ENCODE measurements at regions not wholly inside any gene's neighbourhood (a gene's known extent, or its start where the extent isn't known, plus 50 kb on each side); places are given as distances from the start of the nearest gene placed in this dataset.
"Not testable (repeated sequence)": the region's sequence is repeated elsewhere in the genome, so short reads cannot be mapped to it uniquely, and the experiment has no call there.

- no peak for DNase-seq
- CTCF ChIA-PET, result no interaction called here
- Mint-ChIP-seq H3K9me3 (ENCODE audit: low read depth, unreplicated experiment) (peaks cover 4% of the 10 kb centered on the region), H3K27ac (ENCODE audit: unreplicated experiment) (no peak overlapping the region), H3K4me1 (ENCODE audit: low read depth, unreplicated experiment) (no peaks in the 10 kb centered on the region), H3K36me3 (ENCODE audit: insufficient read depth, unreplicated experiment) (no peaks in the 10 kb centered on the region), H3K27me3 (ENCODE audit: unreplicated experiment) (no peaks in the 10 kb centered on the region), H3K4me3 (ENCODE audit: low read depth, unreplicated experiment) (no peak overlapping the region)
- TF ChIP-seq CTCF (IDR thresholded peaks at IDR 0.05; ENCODE audit: unreplicated experiment), result no peak
- no TSS peak for BruUV-seq (replicated peaks)
- intact Hi-C loops (cut with micrococcal nuclease; ENCODE audit: unreplicated experiment), result no loop called here
Observed at GRCh38 chr1:82145656-82146055, 344.9 kb downstream of the ADGRL2 start.

GRCh38 chr1:82143108-82143833, 342.5 kb downstream of the ADGRL2 start:
- H3K36me3 Mint-ChIP-seq (ENCODE audit: insufficient read depth, unreplicated experiment), result no peaks in the 10 kb centered on the region
- H3K9me3 Mint-ChIP-seq (ENCODE audit: low read depth, unreplicated experiment), result peaks cover 4% of the 10 kb centered on the region
- DNase-seq, result no peak
- BruUV-seq (replicated peaks), result no TSS peak
- CTCF ChIA-PET, result no interaction called here
- intact Hi-C loops (cut with micrococcal nuclease; ENCODE audit: unreplicated experiment), result no loop called here
- no peak for TF ChIP-seq CTCF (IDR thresholded peaks at IDR 0.05; ENCODE audit: unreplicated experiment)
- no peaks in the 10 kb centered on the region for H3K27me3 Mint-ChIP-seq (ENCODE audit: unreplicated experiment)
- H3K4me3 Mint-ChIP-seq (ENCODE audit: low read depth, unreplicated experiment), result no peak overlapping the region
- no peaks in the 10 kb centered on the region for H3K4me1 Mint-ChIP-seq (ENCODE audit: low read depth, unreplicated experiment)
- H3K27ac Mint-ChIP-seq (ENCODE audit: unreplicated experiment), result no peak overlapping the region

- Mint-ChIP-seq H3K4me3 (ENCODE audit: low read depth, unreplicated experiment) (no peak overlapping the region), H3K27ac (ENCODE audit: unreplicated experiment) (no peak overlapping the region), H3K27me3 (ENCODE audit: unreplicated experiment) (no peaks in the 10 kb centered on the region), H3K36me3 (ENCODE audit: insufficient read depth, unreplicated experiment) (no peaks in the 10 kb centered on the region), H3K4me1 (ENCODE audit: low read depth, unreplicated experiment) (no peaks in the 10 kb centered on the region), H3K9me3 (ENCODE audit: low read depth, unreplicated experiment) (peaks cover 4% of the 10 kb centered on the region)
- no peak for DNase-seq
- TF ChIP-seq CTCF (IDR thresholded peaks at IDR 0.05; ENCODE audit: unreplicated experiment), result no peak
- CTCF ChIA-PET, result no interaction called here
- intact Hi-C loops (cut with micrococcal nuclease; ENCODE audit: unreplicated experiment), result no loop called here
- BruUV-seq (replicated peaks), result no TSS peak
Observed at GRCh38 chr1:82141390-82141789, 340.7 kb downstream of the ADGRL2 start.

- no peak for TF ChIP-seq CTCF (IDR thresholded peaks at IDR 0.05; ENCODE audit: unreplicated experiment)
- peaks cover 4% of the 10 kb centered on the region for H3K9me3 Mint-ChIP-seq (ENCODE audit: low read depth, unreplicated experiment)
- H3K27ac Mint-ChIP-seq (ENCODE audit: unreplicated experiment), result no peak overlapping the region
- no peaks in the 10 kb centered on the region for H3K4me1 Mint-ChIP-seq (ENCODE audit: low read depth, unreplicated experiment)
- no peak for DNase-seq
- intact Hi-C loops (cut with micrococcal nuclease; ENCODE audit: unreplicated experiment), result no loop called here
- no TSS peak for BruUV-seq (replicated peaks)
- no peaks in the 10 kb centered on the region for H3K36me3 Mint-ChIP-seq (ENCODE audit: insufficient read depth, unreplicated experiment)
- CTCF ChIA-PET, result interaction anchor here (1.0 kb wide), 1 partner anchor 76 kb away, joined by 3 read pairs; no protein-coding TSS in a partner anchor
- H3K4me3 Mint-ChIP-seq (ENCODE audit: low read depth, unreplicated experiment), result no peak overlapping the region
- H3K27me3 Mint-ChIP-seq (ENCODE audit: unreplicated experiment), result no peaks in the 10 kb centered on the region
Observed at GRCh38 chr1:82139751-82140468, 339.2 kb downstream of the ADGRL2 start.

- CTCF ChIA-PET; H3K27ac Mint-ChIP-seq (ENCODE audit: unreplicated experiment); DNase-seq; intact Hi-C loops (cut with micrococcal nuclease; ENCODE audit: unreplicated experiment); H3K36me3 Mint-ChIP-seq (ENCODE audit: insufficient read depth, unreplicated experiment); H3K4me3 Mint-ChIP-seq (ENCODE audit: low read depth, unreplicated experiment); H3K27me3 Mint-ChIP-seq (ENCODE audit: unreplicated experiment); BruUV-seq (replicated peaks); H3K4me1 Mint-ChIP-seq (ENCODE audit: low read depth, unreplicated experiment); H3K9me3 Mint-ChIP-seq (ENCODE audit: low read depth, unreplicated experiment): not testable (repeated sequence)
Observed at GRCh38 chr1:82136351-82136750, 335.6 kb downstream of the ADGRL2 start.
